Gastrocnemius medialis (tissue), 4 donors: ENCODE measurements at regions not wholly inside any gene's neighbourhood (a gene's known extent, or its start where the extent isn't known, plus 50 kb on each side); places are given as distances from the start of the nearest gene placed in this dataset.

Source experiments
- POLR2A ChIP-seq, 2 donors: fragments of 450-650 bp; IDR thresholded peaks; one replicate each; pipeline ENCODE4 v1.6.1; 2017; ENCODE audit warnings: antibody characterized with exemption in 2 of 2, mild to moderate bottlenecking in 2 of 2, moderate library complexity in 2 of 2
- TF ChIP-seq, protein P1 (sequence below), 5 experiments: fragments of 450-650 bp in 3 of 5; fragments of 200-600 bp in 2 of 5; sonication (generic) in 2 of 5; IDR thresholded peaks in 4 of 5; conservative IDR thresholded peaks in 1 of 5; 1 replicate in 4 of 5; 2 replicates in 1 of 5; pipeline ENCODE4 v1.5.1; 2016 to 2019; ENCODE audit warnings: antibody characterized with exemption in 5 of 5, mild to moderate bottlenecking in 3 of 5, moderate library complexity in 3 of 5

GRCh38 chr12:93128332-93128707 lies 199.2 kb upstream of the EEA1 start:
- TF ChIP-seq, protein P1, sequence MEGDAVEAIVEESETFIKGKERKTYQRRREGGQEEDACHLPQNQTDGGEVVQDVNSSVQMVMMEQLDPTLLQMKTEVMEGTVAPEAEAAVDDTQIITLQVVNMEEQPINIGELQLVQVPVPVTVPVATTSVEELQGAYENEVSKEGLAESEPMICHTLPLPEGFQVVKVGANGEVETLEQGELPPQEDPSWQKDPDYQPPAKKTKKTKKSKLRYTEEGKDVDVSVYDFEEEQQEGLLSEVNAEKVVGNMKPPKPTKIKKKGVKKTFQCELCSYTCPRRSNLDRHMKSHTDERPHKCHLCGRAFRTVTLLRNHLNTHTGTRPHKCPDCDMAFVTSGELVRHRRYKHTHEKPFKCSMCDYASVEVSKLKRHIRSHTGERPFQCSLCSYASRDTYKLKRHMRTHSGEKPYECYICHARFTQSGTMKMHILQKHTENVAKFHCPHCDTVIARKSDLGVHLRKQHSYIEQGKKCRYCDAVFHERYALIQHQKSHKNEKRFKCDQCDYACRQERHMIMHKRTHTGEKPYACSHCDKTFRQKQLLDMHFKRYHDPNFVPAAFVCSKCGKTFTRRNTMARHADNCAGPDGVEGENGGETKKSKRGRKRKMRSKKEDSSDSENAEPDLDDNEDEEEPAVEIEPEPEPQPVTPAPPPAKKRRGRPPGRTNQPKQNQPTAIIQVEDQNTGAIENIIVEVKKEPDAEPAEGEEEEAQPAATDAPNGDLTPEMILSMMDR (IDR thresholded peaks at IDR 0.05 in 4 of 5, conservative IDR thresholded peaks at IDR 0.05 in 1 of 5) = no peak
- no peak for TF ChIP-seq POLR2A (IDR thresholded peaks at IDR 0.05)
